NCI-H2171 treated with DMSO at 0.1 percent for 48 hours (cell line): ENCODE measurements at regions not wholly inside any gene's neighbourhood (a gene's known extent, or its start where the extent isn't known, plus 50 kb on each side); places are given as distances from the start of the nearest gene placed in this dataset.

Source experiments
- DNase-seq: peaks from one replicate; lab custom pipeline; 2025; lab: John Stamatoyannopoulos, UW

DNA sequence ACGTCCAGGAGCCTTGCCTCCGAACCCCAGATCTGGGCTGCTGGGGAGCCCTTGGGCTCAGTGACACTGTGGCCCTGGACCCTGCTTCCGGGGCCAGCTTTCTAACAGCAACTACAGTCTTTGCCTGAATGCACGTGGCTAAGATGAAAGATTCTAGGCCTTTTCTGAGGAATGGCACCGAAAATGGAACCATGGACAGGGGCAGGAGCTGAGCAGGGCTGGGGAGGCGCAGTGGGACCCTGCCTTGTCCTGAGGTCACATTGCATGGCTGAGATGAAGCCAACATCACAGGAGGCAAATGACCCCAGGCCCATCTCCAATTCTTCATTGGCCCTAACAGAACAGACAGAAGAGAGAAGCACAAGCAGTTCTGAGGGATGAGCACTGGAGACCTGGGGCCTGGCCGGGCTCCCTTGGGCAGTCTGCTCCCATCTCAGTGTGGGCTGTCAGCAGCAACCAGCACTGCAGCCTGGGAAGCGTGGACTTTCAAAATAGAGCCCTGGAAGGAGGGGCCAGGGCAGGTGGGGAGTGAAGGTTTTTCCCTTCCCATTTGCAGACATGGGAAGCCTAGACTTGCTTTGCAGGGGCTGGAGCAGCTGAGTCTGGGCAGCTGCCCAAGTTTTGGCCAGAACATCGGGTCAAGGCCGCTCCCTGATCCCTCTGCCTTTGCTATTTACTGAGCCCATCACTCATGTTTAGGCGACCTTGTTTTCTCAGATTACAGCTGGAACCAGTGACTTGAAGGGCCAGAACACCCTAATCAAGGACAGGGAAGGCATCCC, 114.4 kb upstream of the TCERG1L start:
- no peak for DNase-seq

- no peak for DNase-seq
These were observed 115.0 kb upstream of the TCERG1L start for GRCh38 chr10:131426534-131426898.

DNA sequence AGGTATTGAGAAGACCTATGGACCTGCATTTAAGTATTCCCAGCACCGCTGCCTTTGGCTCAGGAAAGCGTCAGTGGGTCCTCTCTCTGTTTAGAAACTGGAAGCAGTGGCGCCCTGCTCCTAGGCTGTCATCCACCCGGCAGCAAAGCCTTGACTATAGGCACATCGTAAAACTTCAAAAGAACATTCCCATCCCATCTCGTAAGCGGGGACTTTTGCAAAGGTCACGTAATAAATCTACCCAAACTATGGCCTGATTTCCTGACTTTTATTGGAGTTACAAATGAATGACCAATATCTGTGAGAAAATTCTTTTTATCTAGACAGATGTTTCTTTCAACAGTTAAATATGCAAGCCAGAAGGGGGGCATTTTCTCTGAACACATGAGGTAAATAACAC, 115.8 kb upstream of the TCERG1L start:
- no peak for DNase-seq

DNA sequence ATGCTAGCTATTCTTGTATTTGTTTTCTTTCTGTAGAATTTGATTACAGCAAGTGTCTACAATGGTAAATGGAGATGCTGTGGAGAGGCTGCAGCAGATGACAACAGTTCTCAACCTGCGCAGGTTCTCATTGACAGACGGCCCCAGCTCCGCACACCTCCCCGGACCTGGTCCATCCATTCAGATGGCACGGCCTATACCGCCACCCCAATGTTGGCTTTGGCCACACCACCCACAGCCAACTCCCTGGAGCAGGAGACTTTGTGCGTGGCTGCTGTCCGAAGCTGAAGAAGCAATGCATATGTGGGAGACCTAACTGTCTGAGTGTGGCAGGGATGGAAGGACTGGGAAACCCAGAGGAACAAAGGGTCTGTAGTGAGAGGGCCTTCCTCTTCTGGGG, 116.4 kb upstream of the TCERG1L start:
- no peak for DNase-seq

DNA sequence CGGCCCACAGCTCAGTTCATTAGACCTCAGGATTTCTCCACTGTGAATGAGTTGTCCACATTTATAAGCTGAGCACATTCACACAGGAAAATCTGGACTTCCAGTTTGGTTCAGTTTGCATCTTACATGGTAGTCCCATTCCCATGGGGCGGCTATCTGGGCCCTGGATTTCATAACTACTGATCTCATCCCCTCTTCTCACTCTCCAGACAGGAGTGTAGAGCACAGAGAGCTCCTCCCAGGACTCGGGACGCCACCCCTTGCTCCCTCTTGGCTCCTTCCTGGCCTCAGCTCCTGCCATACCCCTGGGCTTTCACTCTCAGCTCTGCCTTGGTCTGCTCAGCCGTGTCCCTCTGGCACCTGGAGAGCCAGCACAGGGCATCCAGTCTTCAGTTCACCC, 117.6 kb upstream of the TCERG1L start:
- no peak for DNase-seq

DNA sequence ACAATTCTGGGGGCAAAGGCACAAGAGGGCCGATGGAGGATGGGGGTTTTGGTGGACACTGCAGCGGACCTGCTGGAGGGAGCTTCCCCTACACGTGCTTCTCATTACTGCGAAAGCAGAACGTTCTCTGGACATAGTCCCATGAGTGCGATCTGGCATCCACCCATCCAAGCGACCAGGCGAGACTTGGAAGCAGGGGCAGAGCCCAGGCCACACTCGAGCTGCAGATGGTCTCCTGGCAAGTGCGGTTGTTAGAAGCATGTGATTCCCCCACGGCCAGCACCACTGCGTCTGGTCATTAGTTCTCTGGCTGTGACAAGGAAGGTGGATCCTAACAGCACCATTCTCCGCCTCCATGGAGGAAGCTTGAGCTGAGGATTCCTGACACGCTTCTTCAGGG, 118.4 kb upstream of the TCERG1L start:
- DNase-seq, result no peak

DNA sequence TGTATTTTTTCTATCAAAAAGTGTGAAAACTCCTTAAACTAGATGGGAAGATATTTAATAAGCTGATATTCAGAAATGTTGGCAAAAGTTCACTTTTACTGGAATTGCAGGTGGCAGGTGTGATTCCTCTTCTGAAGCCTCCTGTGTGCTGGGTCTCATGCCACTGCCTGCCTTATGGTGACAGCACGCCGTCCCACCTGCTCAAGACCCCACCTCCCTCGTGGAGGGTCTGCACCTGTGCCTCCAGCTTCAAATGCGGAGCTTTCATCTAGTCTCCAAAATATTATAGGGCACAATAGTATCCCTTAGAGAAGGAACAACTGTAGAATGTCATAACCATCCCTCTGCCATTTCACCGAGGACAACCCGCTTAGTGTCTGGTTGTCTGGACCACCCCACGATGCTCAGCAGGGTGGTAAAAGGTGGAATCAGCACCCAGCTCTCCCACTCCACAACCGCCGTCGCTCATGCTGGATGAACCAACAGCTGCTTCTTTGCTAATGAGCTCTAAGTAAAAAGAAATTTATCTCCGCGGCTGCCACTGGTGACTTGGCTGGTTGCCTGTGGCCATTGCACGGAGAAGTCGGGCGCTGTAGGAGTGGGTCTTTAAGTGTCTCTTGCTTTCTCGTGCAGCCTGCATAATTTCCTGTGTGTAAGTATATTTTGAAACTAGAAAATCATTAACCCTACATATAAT, 119.3 kb upstream of the TCERG1L start:
- peak; percentile 53 for DNase-seq

- DNase-seq, result peak; percentile 45
These were observed 120.0 kb upstream of the TCERG1L start for GRCh38 chr10:131431533-131431932.

DNA sequence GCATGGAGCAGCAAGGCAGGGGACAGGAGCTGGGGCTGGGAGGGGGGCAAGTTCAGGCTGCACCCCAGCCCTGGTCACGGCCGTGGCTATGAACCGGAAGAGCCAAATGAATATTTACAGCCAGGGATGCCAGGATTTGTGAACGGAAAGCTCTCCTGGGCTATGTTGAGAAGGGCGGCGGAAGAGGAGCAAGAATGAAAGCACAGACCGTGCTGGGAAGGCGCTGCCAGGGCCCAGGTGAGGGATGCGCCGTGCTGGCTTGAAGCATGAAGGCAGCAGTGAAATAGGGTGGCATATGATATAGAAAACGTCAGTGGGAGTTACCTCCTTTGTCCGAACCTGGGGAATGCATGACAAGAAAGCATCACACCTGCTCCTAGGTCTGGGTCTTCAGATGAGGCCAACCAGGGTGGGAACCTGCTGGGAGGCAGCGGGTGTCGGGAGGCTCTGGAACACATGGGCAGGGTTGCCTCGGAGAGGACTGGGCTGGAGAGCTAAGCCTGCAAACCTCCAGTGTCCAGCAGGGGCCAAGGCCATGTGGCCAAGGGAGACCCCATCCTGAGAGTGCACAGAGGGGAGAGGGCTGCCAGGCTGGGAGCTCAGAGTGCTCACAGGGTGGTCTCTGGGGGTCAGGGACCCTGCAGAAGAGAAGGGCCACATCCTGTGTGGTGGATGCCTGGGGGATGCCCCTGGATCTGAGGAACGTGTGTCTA, 120.6 kb upstream of the TCERG1L start:
- DNase-seq, result no peak

DNA sequence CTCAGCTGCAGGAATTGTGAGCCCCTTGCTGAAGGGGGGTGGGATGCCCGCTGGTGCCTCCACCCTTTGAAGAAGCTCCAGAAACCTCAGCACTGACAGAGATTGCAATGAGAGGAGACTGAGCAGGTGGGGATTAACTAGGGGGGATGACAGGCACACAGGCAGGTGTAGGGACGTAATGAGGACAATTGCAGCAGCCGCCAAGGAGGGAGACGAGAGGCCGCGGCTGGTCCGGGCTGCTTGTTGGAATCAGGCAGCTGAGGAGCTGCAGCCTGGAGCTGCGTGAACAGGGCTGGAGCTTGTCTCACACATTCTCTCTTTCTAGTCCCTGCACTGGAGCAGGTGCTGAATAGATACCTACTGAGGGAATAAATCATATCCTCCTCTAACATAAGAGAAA, 122.0 kb upstream of the TCERG1L start:
- no peak for DNase-seq

GRCh38 chr10:131435232-131435631, 123.7 kb upstream of the TCERG1L start:
- DNase-seq, result no peak

DNA sequence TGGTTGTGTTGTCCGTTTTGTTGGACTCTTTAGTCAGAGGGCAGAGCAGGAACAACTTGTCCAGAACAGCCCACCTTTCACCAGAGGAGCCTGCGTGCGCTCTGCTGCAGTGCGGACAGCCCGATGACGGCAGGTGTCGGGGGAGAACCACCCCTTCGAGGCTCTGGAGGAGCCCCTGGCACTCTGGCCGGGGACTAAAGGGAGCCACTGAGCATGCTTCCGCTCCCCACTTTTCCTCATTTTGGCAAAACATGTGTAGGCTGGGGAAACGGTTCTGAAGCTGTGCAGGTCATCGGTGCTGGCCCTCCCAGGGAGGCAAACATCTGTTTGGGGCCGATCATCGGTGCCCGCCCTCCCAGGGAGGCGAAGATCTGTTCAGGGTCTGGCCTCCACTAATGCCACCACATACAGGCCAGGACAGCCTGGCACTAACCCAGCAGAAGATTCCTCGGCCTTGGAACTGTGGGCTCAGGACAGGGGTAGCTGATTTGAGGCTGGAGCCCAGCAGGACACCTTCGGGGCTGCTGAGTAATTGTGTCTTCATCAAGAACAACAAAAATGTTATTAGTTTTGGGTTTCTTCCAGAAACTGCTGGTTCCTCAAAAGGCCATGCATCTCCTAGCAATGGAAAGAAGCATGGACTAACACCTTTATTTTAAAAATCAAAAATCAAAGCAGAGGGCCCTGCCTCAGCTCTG, 124.4 kb upstream of the TCERG1L start:
- DNase-seq, result no peak

DNA sequence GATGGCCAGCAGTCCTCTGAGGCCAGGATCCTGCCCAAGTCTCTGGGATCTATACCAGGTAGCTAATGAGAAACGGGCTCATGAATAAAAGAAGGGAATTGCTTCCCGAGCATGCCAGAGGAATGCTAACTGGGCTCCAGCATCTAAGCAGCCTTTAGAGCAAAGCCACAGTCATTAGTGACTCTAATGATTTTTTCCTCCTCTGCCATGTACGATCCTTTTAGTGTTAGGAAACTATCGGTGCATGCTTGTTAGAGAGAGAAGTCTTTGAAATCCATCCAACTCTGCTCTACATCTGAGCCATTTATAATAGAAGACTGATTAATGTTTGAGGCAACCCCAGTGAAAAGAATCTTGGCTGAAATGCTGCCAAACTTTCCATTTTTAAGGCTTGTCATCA, 124.9 kb upstream of the TCERG1L start:
- no peak for DNase-seq

GRCh38 chr10:131437556-131438475, 126.3 kb upstream of the TCERG1L start:
- no peak for DNase-seq

GRCh38 chr10:131438665-131439064, 127.1 kb upstream of the TCERG1L start:
- no peak for DNase-seq

- DNase-seq, result no peak
These were observed 128.2 kb upstream of the TCERG1L start for GRCh38 chr10:131439705-131440104.

DNA sequence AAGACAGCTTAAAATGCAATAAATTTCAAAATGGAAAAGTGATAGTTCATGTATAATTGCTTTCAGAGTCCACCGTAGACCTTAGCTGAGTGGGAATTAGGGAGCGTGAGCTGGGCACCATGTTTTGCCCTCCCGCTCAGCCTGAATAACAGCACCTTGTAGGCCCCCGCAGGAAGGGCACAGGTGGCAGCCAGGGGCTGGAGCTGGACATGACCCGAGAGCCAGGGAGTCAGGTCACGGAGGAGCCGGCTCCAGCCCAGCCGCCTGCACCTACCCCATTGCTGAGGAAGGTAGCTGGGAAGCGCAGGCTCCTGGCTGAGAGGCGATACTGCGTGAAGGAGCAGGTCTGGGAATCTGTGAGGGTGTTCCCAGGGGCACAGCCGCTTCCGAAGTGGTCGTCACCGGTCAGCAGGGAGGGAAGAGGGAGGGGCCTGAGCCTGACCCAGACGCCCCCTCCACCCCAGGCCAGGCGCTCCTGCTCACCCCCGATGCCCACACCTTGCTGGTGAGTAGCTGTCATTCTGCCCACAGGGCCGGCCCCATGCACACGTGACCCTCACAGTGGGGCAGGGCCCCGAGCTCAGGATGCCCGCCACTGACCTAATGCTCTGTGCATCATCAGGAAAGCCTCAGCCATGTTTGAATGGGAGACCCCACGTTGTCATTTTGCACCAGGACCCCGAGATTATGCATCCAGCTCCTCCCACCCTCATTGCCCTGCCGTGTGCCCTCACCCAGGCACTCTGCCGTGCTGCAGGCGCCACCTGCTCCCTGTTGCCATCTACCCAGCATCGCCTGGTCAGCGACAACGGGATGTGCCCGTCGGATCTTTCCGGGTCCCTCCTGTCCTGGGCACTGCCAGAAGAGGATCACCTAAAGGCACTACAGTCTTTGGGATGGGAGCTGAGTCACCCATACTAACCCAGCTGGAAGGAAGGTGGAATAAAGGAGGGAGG, 129.2 kb upstream of the TCERG1L start:
- no peak for DNase-seq

GRCh38 chr10:131442271-131442670, 130.8 kb upstream of the TCERG1L start:
- DNase-seq, result no peak

GRCh38 chr10:131444286-131444685, 132.8 kb upstream of the TCERG1L start:
- DNase-seq, result no peak

DNA sequence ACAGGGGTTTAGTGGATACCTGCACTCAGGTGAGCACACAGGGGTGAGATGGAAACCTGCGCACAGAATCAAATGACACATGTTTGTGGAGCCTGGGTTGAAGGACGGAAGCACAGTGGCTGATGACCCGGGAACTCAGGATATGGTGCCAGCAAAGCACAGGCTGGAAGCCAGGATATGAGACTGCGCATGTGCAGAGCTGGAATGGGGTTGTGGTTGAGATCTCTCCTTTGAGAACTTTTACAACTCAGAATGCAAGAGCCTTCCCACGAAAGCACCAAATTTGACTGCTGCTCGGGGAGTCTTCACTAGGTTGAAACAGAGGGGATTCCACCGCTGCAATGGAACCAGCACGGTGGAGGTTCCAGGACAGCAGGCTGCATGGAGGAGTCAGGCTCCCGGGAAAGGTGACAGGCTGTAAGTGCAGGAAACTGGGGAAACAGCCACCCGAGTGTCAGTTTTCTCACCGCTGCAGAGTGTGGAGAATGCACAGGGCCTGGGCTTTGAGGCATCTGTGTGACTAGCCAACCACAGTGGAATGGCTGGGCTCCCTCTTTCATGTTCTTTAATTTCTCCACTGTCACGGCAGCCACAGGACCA, 133.4 kb upstream of the TCERG1L start:
- DNase-seq, result no peak
